Dendritic cell treated with granulocyte-macrophage colony-stimulating factor and Interleukin-4, amounts not matched to agents 40 ng/mL and 50 ng/mL, for 4 days (primary cell): ENCODE measurements at regions not wholly inside any gene's neighbourhood (a gene's known extent, or its start where the extent isn't known, plus 50 kb on each side); places are given as distances from the start of the nearest gene placed in this dataset.
"Not testable (repeated sequence)": the region's sequence is repeated elsewhere in the genome, so short reads cannot be mapped to it uniquely, and the experiment has no call there.

Experiments used
- H3K27ac Mint-ChIP-seq: one replicate; pipeline ENCODE4 v1.8.0; 2022; ENCODE audit warnings: mild to moderate bottlenecking, mixed read lengths
- H3K27me3 Mint-ChIP-seq: one replicate; pipeline ENCODE4 v1.8.0; 2022; ENCODE audit warnings: mild to moderate bottlenecking, mixed read lengths
- H3K36me3 Mint-ChIP-seq: one replicate; pipeline ENCODE4 v1.8.0; 2022; ENCODE audit warnings: low read depth, mixed read lengths
- H3K4me1 Mint-ChIP-seq: one replicate; pipeline ENCODE4 v1.8.0; 2022; ENCODE audit warnings: low read depth, mixed read lengths
- H3K4me3 Mint-ChIP-seq: one replicate; pipeline ENCODE4 v1.8.0; 2022; ENCODE audit warnings: mild to moderate bottlenecking, moderate library complexity, mixed read lengths
- H3K9me3 Mint-ChIP-seq: one replicate; pipeline ENCODE4 v1.8.0; 2022; ENCODE audit warnings: mixed read lengths
- intact Hi-C: fragments of 100-400 bp; cut with micrococcal nuclease; formaldehyde crosslinking; loops from one replicate; pipeline ENCODE4 v1.15.0; 2022

- H3K9me3 Mint-ChIP-seq: no peaks in the 10 kb centered on the region
- H3K36me3 Mint-ChIP-seq: no peaks in the 10 kb centered on the region
- H3K4me1 Mint-ChIP-seq: no peaks in the 10 kb centered on the region
- H3K27me3 Mint-ChIP-seq: peaks cover 52% of the 10 kb centered on the region
- H3K4me3 Mint-ChIP-seq: no peak overlapping the region
- no peak overlapping the region for H3K27ac Mint-ChIP-seq
- intact Hi-C loops: no loop called here
Measured at GRCh38 chr19:30686826-30687566, 314.8 kb downstream of the ZNF536 start.

GRCh38 chr19:30686176-30686820, 314.1 kb downstream of the ZNF536 start:
- no peak overlapping the region for H3K27ac Mint-ChIP-seq
- no peaks in the 10 kb centered on the region for H3K36me3 Mint-ChIP-seq
- no peaks in the 10 kb centered on the region for H3K9me3 Mint-ChIP-seq
- H3K4me3 Mint-ChIP-seq: no peak overlapping the region
- H3K4me1 Mint-ChIP-seq: no peaks in the 10 kb centered on the region
- intact Hi-C loops: no loop called here
- H3K27me3 Mint-ChIP-seq: peaks cover 45% of the 10 kb centered on the region

GRCh38 chr19:30685426-30686000, 313.3 kb downstream of the ZNF536 start:
- H3K27me3 Mint-ChIP-seq: peaks cover 38% of the 10 kb centered on the region
- intact Hi-C loops: loop anchor here (2.0 kb wide), 1 partner anchor 1539 kb away; no protein-coding TSS in a partner anchor
- H3K27ac Mint-ChIP-seq: no peak overlapping the region
- no peaks in the 10 kb centered on the region for H3K9me3 Mint-ChIP-seq
- H3K4me1 Mint-ChIP-seq: no peaks in the 10 kb centered on the region
- H3K4me3 Mint-ChIP-seq: no peak overlapping the region
- H3K36me3 Mint-ChIP-seq: no peaks in the 10 kb centered on the region

GRCh38 chr19:30684613-30685012, 312.4 kb downstream of the ZNF536 start:
- intact Hi-C loops: loop anchor here (2.0 kb wide), 1 partner anchor 1540 kb away; no protein-coding TSS in a partner anchor
- peaks cover 33% of the 10 kb centered on the region for H3K27me3 Mint-ChIP-seq

GRCh38 chr19:30682999-30683536, 310.9 kb downstream of the ZNF536 start:
- no peak overlapping the region for H3K4me3 Mint-ChIP-seq
- H3K36me3 Mint-ChIP-seq: no peaks in the 10 kb centered on the region
- H3K9me3 Mint-ChIP-seq: no peaks in the 10 kb centered on the region
- intact Hi-C loops: no loop called here
- H3K4me1 Mint-ChIP-seq: no peaks in the 10 kb centered on the region
- H3K27me3 Mint-ChIP-seq: peaks cover 23% of the 10 kb centered on the region
- no peak overlapping the region for H3K27ac Mint-ChIP-seq

More at GRCh38 chr19:30684613-30685012, 312.4 kb downstream of the ZNF536 start:
- H3K27ac Mint-ChIP-seq: no peak overlapping the region
- H3K4me1 Mint-ChIP-seq: no peaks in the 10 kb centered on the region
- no peaks in the 10 kb centered on the region for H3K9me3 Mint-ChIP-seq
- no peak overlapping the region for H3K4me3 Mint-ChIP-seq
- H3K36me3 Mint-ChIP-seq: no peaks in the 10 kb centered on the region

GRCh38 chr19:30682146-30682998, 310.2 kb downstream of the ZNF536 start:
- Mint-ChIP-seq H3K4me1 (no peaks in the 10 kb centered on the region), H3K4me3 (no peak overlapping the region), H3K27ac (no peak overlapping the region), H3K9me3 (no peaks in the 10 kb centered on the region), H3K36me3 (no peaks in the 10 kb centered on the region), H3K27me3 (peaks cover 19% of the 10 kb centered on the region)
- intact Hi-C loops: no loop called here

GRCh38 chr19:30681162-30682100, 309.2 kb downstream of the ZNF536 start:
- H3K27me3 Mint-ChIP-seq: peaks cover 15% of the 10 kb centered on the region
- no peaks in the 10 kb centered on the region for H3K36me3 Mint-ChIP-seq
- intact Hi-C loops: no loop called here
- H3K4me1 Mint-ChIP-seq: no peaks in the 10 kb centered on the region
- H3K4me3 Mint-ChIP-seq: no peak overlapping the region
- H3K27ac Mint-ChIP-seq: no peak overlapping the region
- H3K9me3 Mint-ChIP-seq: no peaks in the 10 kb centered on the region

- H3K4me1 Mint-ChIP-seq, H3K27ac Mint-ChIP-seq, H3K9me3 Mint-ChIP-seq, H3K4me3 Mint-ChIP-seq, H3K36me3 Mint-ChIP-seq, intact Hi-C loops: not testable (repeated sequence)
- peaks cover 12% of the 10 kb centered on the region for H3K27me3 Mint-ChIP-seq
Measured at GRCh38 chr19:30680399-30680798, 308.2 kb downstream of the ZNF536 start.

GRCh38 chr19:30679789-30680188, 307.6 kb downstream of the ZNF536 start:
- no peaks in the 10 kb centered on the region for H3K9me3 Mint-ChIP-seq
- no peak overlapping the region for H3K4me3 Mint-ChIP-seq
- peaks cover 9% of the 10 kb centered on the region for H3K27me3 Mint-ChIP-seq
- no peaks in the 10 kb centered on the region for H3K36me3 Mint-ChIP-seq
- H3K4me1 Mint-ChIP-seq: no peaks in the 10 kb centered on the region
- intact Hi-C loops: no loop called here
- H3K27ac Mint-ChIP-seq: no peak overlapping the region

GRCh38 chr19:30679153-30679702, 307.0 kb downstream of the ZNF536 start:
- H3K36me3 Mint-ChIP-seq: no peaks in the 10 kb centered on the region
- H3K4me1 Mint-ChIP-seq: no peaks in the 10 kb centered on the region
- H3K4me3 Mint-ChIP-seq: no peak overlapping the region
- no peaks in the 10 kb centered on the region for H3K9me3 Mint-ChIP-seq
- peaks cover 9% of the 10 kb centered on the region for H3K27me3 Mint-ChIP-seq
- no peak overlapping the region for H3K27ac Mint-ChIP-seq
- intact Hi-C loops: no loop called here

- intact Hi-C loops: no loop called here
- H3K27ac Mint-ChIP-seq: no peak overlapping the region
- H3K4me1 Mint-ChIP-seq: no peaks in the 10 kb centered on the region
- peaks cover 4% of the 10 kb centered on the region for H3K27me3 Mint-ChIP-seq
- no peak overlapping the region for H3K4me3 Mint-ChIP-seq
- H3K9me3 Mint-ChIP-seq: no peaks in the 10 kb centered on the region
- no peaks in the 10 kb centered on the region for H3K36me3 Mint-ChIP-seq
Measured at GRCh38 chr19:30678168-30678567, 306.0 kb downstream of the ZNF536 start.

GRCh38 chr19:30677702-30678101, 305.5 kb downstream of the ZNF536 start:
- Mint-ChIP-seq H3K36me3 (no peaks in the 10 kb centered on the region), H3K9me3 (no peaks in the 10 kb centered on the region), H3K27ac (no peak overlapping the region), H3K4me3 (no peak overlapping the region), H3K27me3 (peaks cover 3% of the 10 kb centered on the region), H3K4me1 (no peaks in the 10 kb centered on the region)
- intact Hi-C loops: no loop called here
